Sigmoid colon (tissue), 4 donors: ENCODE measurements at regions not wholly inside any gene's neighbourhood (a gene's known extent, or its start where the extent isn't known, plus 50 kb on each side); places are given as distances from the start of the nearest gene placed in this dataset.

ENCODE experiments used
- CTCF ChIP-seq, 4 experiments: fragments of 450-650 bp in 3 of 4; fragments of 200-600 bp in 1 of 4; IDR thresholded peaks; one replicate each; pipeline ENCODE4 v1.5.1; 2016 to 2019; ENCODE audit warnings: antibody characterized with exemption in 4 of 4, mild to moderate bottlenecking in 3 of 4, moderate library complexity in 2 of 4
- EP300 ChIP-seq, 4 donors: sonication (generic); formaldehyde crosslinking; IDR thresholded peaks; one replicate each; pipeline ENCODE4 v1.6.1; 2017; ENCODE audit warnings: antibody characterized with exemption in 4 of 4
- POLR2A ChIP-seq, 2 donors: fragments of 450-650 bp; IDR thresholded peaks; one replicate each; pipeline ENCODE4 v1.6.1; 2016; ENCODE audit warnings: antibody characterized with exemption in 2 of 2, mild to moderate bottlenecking in 2 of 2, moderate library complexity in 2 of 2
- POLR2AphosphoS5 ChIP-seq, 4 donors: sonication (generic); formaldehyde crosslinking; IDR thresholded peaks; one replicate each; pipeline ENCODE4 v1.6.1; 2017; ENCODE audit warnings: antibody characterized with exemption in 4 of 4

- no peak for TF ChIP-seq POLR2A (IDR thresholded peaks at IDR 0.05)
- TF ChIP-seq POLR2AphosphoS5 (IDR thresholded peaks at IDR 0.05) = no peak
- TF ChIP-seq CTCF (IDR thresholded peaks at IDR 0.05) = no peak
- no peak for TF ChIP-seq EP300 (IDR thresholded peaks at IDR 0.05)
These were observed 331.3 kb upstream of the RBMS3 start for GRCh38 chr3:28949580-28949979.
